ENCODE measurements at regions not wholly inside any gene's neighbourhood (a gene's known extent, or its start where the extent isn't known, plus 50 kb on each side); places are given as distances from the start of the nearest gene placed in this dataset.

- DNase-seq (ENCODE audit: insufficient read length, low spot score) (no peak), FAIRE-seq (no peak)
- TF ChIP-seq CTCF (IDR thresholded peaks at IDR 0.05; ENCODE audit: insufficient read depth, missing control alignments) = no peak
Measured at GRCh38 chr1:208509072-208509471, 264.9 kb upstream of the PLXNA2 start.

- FAIRE-seq (no peak), DNase-seq (ENCODE audit: insufficient read length, low spot score) (no peak)
- TF ChIP-seq CTCF (IDR thresholded peaks at IDR 0.05; ENCODE audit: insufficient read depth, missing control alignments) = no peak
Measured at GRCh38 chr1:208510192-208510952, 266.2 kb upstream of the PLXNA2 start.

GRCh38 chr1:208511242-208511860, 267.2 kb upstream of the PLXNA2 start:
- no peak for DNase-seq (ENCODE audit: insufficient read length, low spot score)
- TF ChIP-seq CTCF (IDR thresholded peaks at IDR 0.05; ENCODE audit: insufficient read depth, missing control alignments) = no peak

GRCh38 chr1:208513799-208514198, 269.6 kb upstream of the PLXNA2 start:
- no peak for TF ChIP-seq CTCF (IDR thresholded peaks at IDR 0.05; ENCODE audit: insufficient read depth, missing control alignments)
- no peak for FAIRE-seq

More at GRCh38 chr1:208511242-208511860, 267.2 kb upstream of the PLXNA2 start:
- FAIRE-seq = no peak

GRCh38 chr1:208515129-208515528, 270.9 kb upstream of the PLXNA2 start:
- TF ChIP-seq CTCF (IDR thresholded peaks at IDR 0.05; ENCODE audit: insufficient read depth, missing control alignments) = no peak
- FAIRE-seq (no peak), DNase-seq (ENCODE audit: insufficient read length, low spot score) (no peak)

More at GRCh38 chr1:208513799-208514198, 269.6 kb upstream of the PLXNA2 start:
- DNase-seq (ENCODE audit: insufficient read length, low spot score) = no peak

- no peak for TF ChIP-seq CTCF (IDR thresholded peaks at IDR 0.05; ENCODE audit: insufficient read depth, missing control alignments)
- no peak for DNase-seq (ENCODE audit: insufficient read length, low spot score)
- FAIRE-seq = no peak
Measured at GRCh38 chr1:208516780-208517179, 272.6 kb upstream of the PLXNA2 start.
